Mesenchymal stem cell (in vitro differentiated cells and primary cell): ENCODE measurements at regions not wholly inside any gene's neighbourhood (a gene's known extent, or its start where the extent isn't known, plus 50 kb on each side); places are given as distances from the start of the nearest gene placed in this dataset.

Source experiments
- DNase-seq: peaks from one replicate; pipeline ENCODE4 v3.0.0-alpha.2; 2013
- H2AFZ ChIP-seq: one replicate; pipeline ENCODE4 v1.6.1; 2013; ENCODE audit warnings: low read depth, mild to moderate bottlenecking, control low read depth, inconsistent platforms, low read length, moderate library complexity
- H2AK5ac ChIP-seq: 2 replicates; pipeline ENCODE4 v1.6.1; 2013; ENCODE audit warnings: low read length, moderate library complexity, mild to moderate bottlenecking, inconsistent platforms; ENCODE audit not compliant: severe bottlenecking
- H2BK120ac ChIP-seq: one replicate; pipeline ENCODE4 v1.6.1; 2013; ENCODE audit warnings: low read depth, mild to moderate bottlenecking, inconsistent platforms, low read length, moderate library complexity
- H2BK12ac ChIP-seq, 2 experiments: one replicate each; pipeline ENCODE4 v1.6.1; 2013; ENCODE audit warnings: inconsistent platforms in 2 of 2, low read length in 2 of 2, mild to moderate bottlenecking in 2 of 2, moderate library complexity in 2 of 2, control low read depth in 1 of 2
- H2BK15ac ChIP-seq: one replicate; pipeline ENCODE4 v1.6.1; 2013; ENCODE audit warnings: mild to moderate bottlenecking, low read depth, inconsistent platforms; ENCODE audit not compliant: poor library complexity, severe bottlenecking
- H2BK5ac ChIP-seq: 2 replicates; pipeline ENCODE4 v1.6.1; 2013; ENCODE audit warnings: low read depth, mild to moderate bottlenecking, low read length, control low read depth, inconsistent platforms; ENCODE audit not compliant: poor library complexity, severe bottlenecking
- H3K14ac ChIP-seq, 2 experiments: one replicate each; pipeline ENCODE4 v1.6.1; 2013; ENCODE audit warnings: inconsistent platforms in 2 of 2, low read length in 2 of 2, control low read depth in 1 of 2, mild to moderate bottlenecking in 1 of 2, moderate library complexity in 1 of 2
- H3K18ac ChIP-seq, 2 experiments: one replicate each; pipeline ENCODE4 v1.6.1; 2013; ENCODE audit warnings: inconsistent platforms in 2 of 2, low read length in 2 of 2, control low read depth in 1 of 2, low read depth in 1 of 2, mild to moderate bottlenecking in 1 of 2
- H3K23ac ChIP-seq, 2 experiments: one replicate each; pipeline ENCODE4 v1.6.1; 2013; ENCODE audit warnings: inconsistent platforms in 2 of 2, low read length in 2 of 2, mild to moderate bottlenecking in 2 of 2, moderate library complexity in 2 of 2, control low read depth in 1 of 2
- H3K27ac ChIP-seq: 2 replicates; pipeline ENCODE4 v1.5.1; 2013; ENCODE audit warnings: mild to moderate bottlenecking, moderate library complexity, low read length, control low read depth, inconsistent platforms; ENCODE audit not compliant: poor library complexity, severe bottlenecking
- H3K27me3 ChIP-seq, 2 experiments: 2 replicates each; pipeline versions ENCODE4 v1.6.1 to v1.7.0; 2013; ENCODE audit warnings: low read length in 2 of 2, mild to moderate bottlenecking in 2 of 2, moderate library complexity in 2 of 2, control low read depth in 1 of 2, inconsistent platforms in 1 of 2; ENCODE audit not compliant: control insufficient read depth in 1 of 2, insufficient read depth in 1 of 2
- H3K36me3 ChIP-seq, 2 experiments: 2 replicates each; pipeline versions ENCODE4 v1.6.1 to v1.7.0; 2013; ENCODE audit warnings: low read length in 2 of 2, control low read depth in 1 of 2, inconsistent platforms in 1 of 2, low read depth in 1 of 2, mild to moderate bottlenecking in 1 of 2; ENCODE audit not compliant: insufficient read depth in 2 of 2, control insufficient read depth in 1 of 2
- H3K4ac ChIP-seq, 2 experiments: one replicate each; pipeline ENCODE4 v1.6.1; 2013; ENCODE audit warnings: inconsistent platforms in 2 of 2, low read length in 2 of 2, mild to moderate bottlenecking in 2 of 2, moderate library complexity in 2 of 2, control low read depth in 1 of 2, low read depth in 1 of 2
- H3K4me1 ChIP-seq: 2 replicates; pipeline ENCODE4 v1.6.1; 2013; ENCODE audit warnings: low read depth, low read length, control low read depth; ENCODE audit not compliant: control insufficient read depth, insufficient read depth
- H3K4me2 ChIP-seq: 2 replicates; pipeline ENCODE4 v1.6.1; 2013; ENCODE audit warnings: low read length, mild to moderate bottlenecking, inconsistent platforms; ENCODE audit not compliant: poor library complexity, severe bottlenecking
- H3K4me3 ChIP-seq, 2 experiments: 2 replicates each; pipeline versions ENCODE4 v1.5.1 to v1.7.0; 2013; ENCODE audit warnings: low read length in 2 of 2, mild to moderate bottlenecking in 2 of 2, control low read depth in 1 of 2, low read depth in 1 of 2; ENCODE audit not compliant: insufficient read depth in 1 of 2
- H3K79me1 ChIP-seq: replicated peaks from 2 replicates; pipeline ENCODE4 v1.6.1; 2013; ENCODE audit warnings: mild to moderate bottlenecking, control low read depth, low read length, inconsistent platforms; ENCODE audit not compliant: poor library complexity, severe bottlenecking
- H3K9ac ChIP-seq: 2 replicates; pipeline ENCODE4 v1.7.0; 2013; ENCODE audit warnings: mild to moderate bottlenecking, low read length, moderate library complexity
- H3K9me3 ChIP-seq: 2 replicates; pipeline ENCODE4 v1.7.0; 2013; ENCODE audit warnings: mild to moderate bottlenecking, low read length; ENCODE audit not compliant: control insufficient read depth
- H4K8ac ChIP-seq: one replicate; pipeline ENCODE4 v1.6.1; 2013; ENCODE audit warnings: inconsistent platforms, mild to moderate bottlenecking, low read length, moderate library complexity
- H4K91ac ChIP-seq: one replicate; pipeline ENCODE4 v1.6.1; 2013; ENCODE audit warnings: mild to moderate bottlenecking, low read length, inconsistent platforms
- WGBS: methylation state at CpG from one replicate; pipeline ENCODE4 v1.1.7; 2013; ENCODE audit warnings: mixed read lengths; 5-methylcytosine and 5-hydroxymethylcytosine counted together

- no peak for DNase-seq
Measured at GRCh38 chr4:130125467-130125866, 1029.5 kb downstream of the C4orf33 start.

GRCh38 chr4:130127297-130127696 lies 1031.3 kb downstream of the C4orf33 start:
- no peak overlapping the region for H2BK120ac ChIP-seq
- H2BK15ac ChIP-seq: no peak overlapping the region
- no peak overlapping the region for H3K4me2 ChIP-seq
- no peak overlapping the region for H2BK5ac ChIP-seq
- H3K18ac ChIP-seq: no peak overlapping the region
- no peak overlapping the region for H2AK5ac ChIP-seq
- no peak overlapping the region for H2AFZ ChIP-seq
- no peak overlapping the region for H3K4me3 ChIP-seq
- H3K27me3 ChIP-seq: no peaks in the 10 kb centered on the region
- H3K9me3 ChIP-seq: no peaks in the 10 kb centered on the region
- H3K79me1 ChIP-seq: no peaks in the 10 kb centered on the region
- H3K23ac ChIP-seq: no peak overlapping the region
- no peak overlapping the region for H3K14ac ChIP-seq
- DNase-seq: no peak
- H3K9ac ChIP-seq: no peak overlapping the region
- no peak overlapping the region for H4K91ac ChIP-seq
- no peak overlapping the region for H3K4ac ChIP-seq
- H3K36me3 ChIP-seq: no peaks in the 10 kb centered on the region
- no peak overlapping the region for H2BK12ac ChIP-seq
- no peaks in the 10 kb centered on the region for H3K4me1 ChIP-seq
- H4K8ac ChIP-seq: no peak overlapping the region
- no peak overlapping the region for H3K27ac ChIP-seq

More at GRCh38 chr4:130125467-130125866, 1029.5 kb downstream of the C4orf33 start:
- no peaks in the 10 kb centered on the region for H3K27me3 ChIP-seq
- no peak overlapping the region for H3K23ac ChIP-seq
- 89% methylated on average over 4 of the region's 5 CpGs for WGBS
- H2BK5ac ChIP-seq: no peak overlapping the region
- H3K18ac ChIP-seq: no peak overlapping the region
- no peak overlapping the region for H2AK5ac ChIP-seq
- H3K27ac ChIP-seq: no peak overlapping the region
- no peaks in the 10 kb centered on the region for H3K9me3 ChIP-seq
- no peaks in the 10 kb centered on the region for H3K36me3 ChIP-seq
- H2BK15ac ChIP-seq: no peak overlapping the region
- peak overlapping the region; percentile 67 for H3K9ac ChIP-seq
- no peaks in the 10 kb centered on the region for H3K4me1 ChIP-seq
- H3K4me3 ChIP-seq: no peak overlapping the region
- H3K4ac ChIP-seq: no peak overlapping the region
- H3K14ac ChIP-seq: no peak overlapping the region
- no peak overlapping the region for H3K4me2 ChIP-seq
- H2BK12ac ChIP-seq: no peak overlapping the region
- H4K8ac ChIP-seq: no peak overlapping the region
- no peak overlapping the region for H4K91ac ChIP-seq
- H2AFZ ChIP-seq: no peak overlapping the region
- H3K79me1 ChIP-seq: no peaks in the 10 kb centered on the region
- no peak overlapping the region for H2BK120ac ChIP-seq

- Histone ChIP-seq H3K36me3 (no peaks in the 10 kb centered on the region), H3K9ac (no peak overlapping the region), H3K27ac (no peak overlapping the region), H3K23ac (no peak overlapping the region), H2BK15ac (no peak overlapping the region), H3K4me2 (no peak overlapping the region), H2BK5ac (no peak overlapping the region), H3K18ac (no peak overlapping the region), H3K4me1 (no peaks in the 10 kb centered on the region), H2BK120ac (no peak overlapping the region), H2AFZ (no peak overlapping the region), H3K4me3 (no peak overlapping the region), H3K14ac (no peak overlapping the region), H3K79me1 (no peaks in the 10 kb centered on the region), H3K9me3 (peaks cover 9% of the 10 kb centered on the region), H4K8ac (no peak overlapping the region), H2AK5ac (no peak overlapping the region), H2BK12ac (no peak overlapping the region), H3K27me3 (no peaks in the 10 kb centered on the region), H4K91ac (no peak overlapping the region), H3K4ac (no peak overlapping the region)
- DNase-seq: no peak
- 92% methylated on average over 3 of the region's 3 CpGs for WGBS
Measured at GRCh38 chr4:130131536-130131935, 1035.6 kb downstream of the C4orf33 start.

- H3K27me3 ChIP-seq: no peaks in the 10 kb centered on the region
- H3K79me1 ChIP-seq: no peaks in the 10 kb centered on the region
- H3K4ac ChIP-seq: no peak overlapping the region
- H3K36me3 ChIP-seq: no peaks in the 10 kb centered on the region
- no peak for DNase-seq
- H3K23ac ChIP-seq: no peak overlapping the region
- H2AFZ ChIP-seq: no peak overlapping the region
- no peak overlapping the region for H3K4me2 ChIP-seq
- H3K14ac ChIP-seq: no peak overlapping the region
- H3K27ac ChIP-seq: no peak overlapping the region
- WGBS: 72% methylated on average over 4 of the region's 7 CpGs
- H2AK5ac ChIP-seq: no peak overlapping the region
- H3K9me3 ChIP-seq: no peaks in the 10 kb centered on the region
- H2BK12ac ChIP-seq: no peak overlapping the region
- H3K4me3 ChIP-seq: no peak overlapping the region
- no peaks in the 10 kb centered on the region for H3K4me1 ChIP-seq
- no peak overlapping the region for H3K9ac ChIP-seq
- no peak overlapping the region for H2BK5ac ChIP-seq
- no peak overlapping the region for H4K91ac ChIP-seq
- H2BK120ac ChIP-seq: no peak overlapping the region
- no peak overlapping the region for H4K8ac ChIP-seq
- H2BK15ac ChIP-seq: no peak overlapping the region
- H3K18ac ChIP-seq: no peak overlapping the region
Measured at GRCh38 chr4:130141651-130142050, 1045.7 kb downstream of the C4orf33 start.
